ENCODE measurements at regions not wholly inside any gene's neighbourhood (a gene's known extent, or its start where the extent isn't known, plus 50 kb on each side); places are given as distances from the start of the nearest gene placed in this dataset.

DNA sequence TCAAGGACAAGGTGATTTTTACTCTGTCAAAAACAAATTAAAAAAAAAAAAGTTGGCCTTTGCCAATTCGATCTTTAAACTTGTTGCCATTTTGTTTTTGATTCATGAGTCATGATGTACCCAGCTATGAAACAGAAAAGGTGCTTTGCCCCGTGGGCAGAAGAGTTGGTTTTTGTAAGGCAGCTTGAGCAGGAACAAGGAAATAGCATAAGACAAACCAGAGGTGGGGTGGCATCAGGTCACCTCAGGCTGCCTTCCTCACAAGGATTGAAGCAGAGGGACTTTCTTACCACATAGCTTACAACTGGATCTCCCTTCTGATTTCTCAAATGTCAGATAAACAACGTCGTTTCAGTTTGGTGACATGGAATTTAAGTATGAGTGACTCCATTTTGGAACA lies 123.8 kb downstream of the ARL4C start:
- no peak for DNase-seq (ENCODE audit: low spot score in 2 of 2)
- TF ChIP-seq EP300 (IDR thresholded peaks at IDR 0.05) (no peak), POLR2A (IDR thresholded peaks at IDR 0.05) (no peak)
- TF ChIP-seq, protein P1, sequence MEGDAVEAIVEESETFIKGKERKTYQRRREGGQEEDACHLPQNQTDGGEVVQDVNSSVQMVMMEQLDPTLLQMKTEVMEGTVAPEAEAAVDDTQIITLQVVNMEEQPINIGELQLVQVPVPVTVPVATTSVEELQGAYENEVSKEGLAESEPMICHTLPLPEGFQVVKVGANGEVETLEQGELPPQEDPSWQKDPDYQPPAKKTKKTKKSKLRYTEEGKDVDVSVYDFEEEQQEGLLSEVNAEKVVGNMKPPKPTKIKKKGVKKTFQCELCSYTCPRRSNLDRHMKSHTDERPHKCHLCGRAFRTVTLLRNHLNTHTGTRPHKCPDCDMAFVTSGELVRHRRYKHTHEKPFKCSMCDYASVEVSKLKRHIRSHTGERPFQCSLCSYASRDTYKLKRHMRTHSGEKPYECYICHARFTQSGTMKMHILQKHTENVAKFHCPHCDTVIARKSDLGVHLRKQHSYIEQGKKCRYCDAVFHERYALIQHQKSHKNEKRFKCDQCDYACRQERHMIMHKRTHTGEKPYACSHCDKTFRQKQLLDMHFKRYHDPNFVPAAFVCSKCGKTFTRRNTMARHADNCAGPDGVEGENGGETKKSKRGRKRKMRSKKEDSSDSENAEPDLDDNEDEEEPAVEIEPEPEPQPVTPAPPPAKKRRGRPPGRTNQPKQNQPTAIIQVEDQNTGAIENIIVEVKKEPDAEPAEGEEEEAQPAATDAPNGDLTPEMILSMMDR (IDR thresholded peaks at IDR 0.05), result no peak
- Histone ChIP-seq H3K27ac (no peak overlapping the region), H3K36me3 (no peaks in the 10 kb centered on the region), H3K9me3 (no peaks in the 10 kb centered on the region), H3K4me3 (no peak overlapping the region), H3K4me1 (peaks cover 0 to 27% (median 10%) of the 10 kb centered on the region in 4 donors), H3K27me3 (no peaks in the 10 kb centered on the region)
- 77 to 79% methylated on average over 4 of the region's 4 CpGs for WGBS, 2 donors

DNA sequence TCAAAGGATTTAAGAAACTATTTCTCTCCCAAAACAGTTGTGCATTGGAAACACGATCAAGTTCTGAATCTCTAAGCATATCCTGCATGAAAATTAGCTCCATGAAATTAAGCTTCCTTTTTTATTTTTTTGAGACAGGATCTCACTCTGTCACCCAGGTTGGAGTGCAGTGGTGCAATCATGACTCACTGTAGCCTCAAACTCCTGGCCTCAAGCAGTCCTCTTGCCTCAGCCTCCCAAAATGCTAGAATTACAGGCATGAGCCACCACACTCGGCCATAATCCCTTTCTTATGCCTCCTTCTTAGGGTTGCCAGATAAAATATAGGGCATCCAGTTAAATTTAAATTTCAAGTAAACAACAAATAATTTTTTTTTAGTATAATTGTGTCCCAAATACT lies 124.4 kb downstream of the ARL4C start:
- Histone ChIP-seq H3K9me3 (no peaks in the 10 kb centered on the region), H3K27me3 (no peaks in the 10 kb centered on the region), H3K27ac (no peak overlapping the region), H3K4me3 (no peak overlapping the region), H3K4me1 (peaks cover 0 to 28% (median 15%) of the 10 kb centered on the region in 4 donors), H3K36me3 (no peaks in the 10 kb centered on the region)
- WGBS, 2 donors, result 79 to 88% methylated on average over 2 of the region's 2 CpGs
- no peak for DNase-seq (ENCODE audit: low spot score in 2 of 2)
- TF ChIP-seq POLR2A (IDR thresholded peaks at IDR 0.05) (no peak), EP300 (IDR thresholded peaks at IDR 0.05) (no peak)
- TF ChIP-seq, protein P1 (IDR thresholded peaks at IDR 0.05), result no peak

DNA sequence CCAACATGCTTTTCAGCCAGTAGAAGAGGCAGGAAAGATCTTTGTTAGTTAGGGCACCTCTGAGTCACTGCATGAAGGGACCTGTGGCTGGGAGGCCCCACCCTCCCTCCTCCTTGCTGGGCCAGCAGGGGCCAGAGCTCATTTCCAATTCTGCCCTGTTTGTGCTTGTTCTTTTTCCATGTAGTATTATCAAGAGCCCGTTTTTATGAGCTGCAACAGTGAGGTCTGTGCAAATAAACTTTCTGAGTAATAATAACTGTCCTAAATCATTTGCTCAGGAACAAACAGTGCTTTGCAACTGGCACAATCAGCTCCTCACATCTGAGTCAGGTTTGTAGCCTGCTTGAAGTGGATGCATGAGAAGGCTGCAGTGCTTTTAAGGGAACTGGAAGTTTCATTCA lies 128.0 kb downstream of the ARL4C start:
- H3K27me3 ChIP-seq, result no peaks in the 10 kb centered on the region
- H3K4me3 ChIP-seq, result no peak overlapping the region
- H3K27ac ChIP-seq, result peak overlapping the region in 2 of 4 donors; percentile 74 to 77
- TF ChIP-seq EP300 (IDR thresholded peaks at IDR 0.05), result peak in 1 of 2 donors; percentile 72
- TF ChIP-seq, protein P1 (IDR thresholded peaks at IDR 0.05), result no peak
- 11 to 17% methylated on average over 1 of the region's 1 CpG for WGBS, 2 donors
- DNase-seq (ENCODE audit: low spot score in 2 of 2), result peak; percentile 30 to 55
- H3K4me1 ChIP-seq, result peaks cover 0 to 36% (median 23%) of the 10 kb centered on the region in 4 donors
- no peaks in the 10 kb centered on the region for H3K36me3 ChIP-seq
- H3K9me3 ChIP-seq, result no peaks in the 10 kb centered on the region

DNA sequence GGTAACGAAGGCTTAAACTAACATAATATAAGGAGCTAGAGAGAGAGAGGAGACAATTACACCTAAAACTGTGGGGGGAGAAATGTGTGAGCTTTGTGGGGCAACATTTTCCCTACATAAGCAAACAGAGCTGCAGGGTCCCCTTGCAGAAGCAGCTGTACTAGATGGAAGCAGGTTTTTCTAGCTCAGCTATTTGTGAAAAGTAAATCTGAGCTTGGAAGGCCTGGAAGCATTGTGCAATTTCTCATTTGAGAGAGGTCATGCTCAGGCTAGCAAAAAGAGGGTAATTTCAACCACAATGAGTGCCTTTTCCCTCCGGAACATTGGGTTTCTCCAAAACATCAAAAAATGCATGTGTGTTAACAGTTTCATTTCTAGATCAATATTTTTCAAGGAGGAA lies 130.0 kb downstream of the ARL4C start:
- WGBS, 2 donors, result 32 to 46% methylated on average over 2 of the region's 2 CpGs
- H3K27ac ChIP-seq, result peak overlapping the region in 2 of 4 donors; percentile 74 to 77
- no peaks in the 10 kb centered on the region for H3K36me3 ChIP-seq
- no peaks in the 10 kb centered on the region for H3K27me3 ChIP-seq
- H3K4me3 ChIP-seq, result no peak overlapping the region
- no peaks in the 10 kb centered on the region for H3K9me3 ChIP-seq
- TF ChIP-seq EP300 (IDR thresholded peaks at IDR 0.05) (peak in 1 of 2 donors; percentile 90), POLR2A (IDR thresholded peaks at IDR 0.05) (no peak)
- TF ChIP-seq, protein P1 (IDR thresholded peaks at IDR 0.05), result no peak
- H3K4me1 ChIP-seq, result peaks cover 0 to 47% (median 23%) of the 10 kb centered on the region in 4 donors
- peak in 1 of 2 donors; percentile 55 for DNase-seq (ENCODE audit: low spot score in 2 of 2)

DNA sequence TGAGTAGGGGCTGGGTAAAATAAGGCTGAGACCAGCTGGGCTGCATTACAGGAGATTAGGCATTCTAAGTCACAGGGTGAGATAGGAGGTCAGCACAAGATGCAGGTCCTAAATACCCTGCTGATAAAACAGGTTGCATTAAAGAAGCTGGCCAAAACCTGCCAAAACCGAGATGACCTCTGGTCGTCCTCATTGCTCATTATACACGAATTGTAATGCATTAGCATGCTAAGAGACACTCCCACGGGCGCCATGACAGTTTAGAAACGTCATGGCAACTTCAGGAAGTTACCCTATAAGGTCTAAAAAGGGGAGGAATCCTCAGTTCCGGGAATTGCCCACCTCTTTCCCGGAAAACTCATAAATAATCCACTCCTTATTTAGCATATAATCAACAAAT lies 132.2 kb downstream of the ARL4C start:
- no peaks in the 10 kb centered on the region for H3K36me3 ChIP-seq
- WGBS, 2 donors, result 67 to 68% methylated on average over 8 of the region's 8 CpGs
- no peak for DNase-seq (ENCODE audit: low spot score in 2 of 2)
- no peak overlapping the region for H3K27ac ChIP-seq
- TF ChIP-seq EP300 (IDR thresholded peaks at IDR 0.05) (no peak), POLR2A (IDR thresholded peaks at IDR 0.05) (no peak)
- TF ChIP-seq, protein P1 (IDR thresholded peaks at IDR 0.05), result no peak
- H3K4me3 ChIP-seq, result no peak overlapping the region
- H3K4me1 ChIP-seq, result peaks cover 0 to 47% (median 23%) of the 10 kb centered on the region in 4 donors
- H3K27me3 ChIP-seq, result no peaks in the 10 kb centered on the region
- peaks cover 0 to under 1% (median 0%) of the 10 kb centered on the region in 4 donors for H3K9me3 ChIP-seq
